DOHH2 (cell line): ENCODE measurements at regions not wholly inside any gene's neighbourhood (a gene's known extent, or its start where the extent isn't known, plus 50 kb on each side); places are given as distances from the start of the nearest gene placed in this dataset.

Source experiments
- H3F3A ChIP-seq: fragments of 200-600 bp; sonication (generic), shearing (Covaris generic); 2 replicates; pipeline ENCODE4 v1.6.0; 2016; ENCODE audit warnings: antibody characterized with exemption, mild to moderate bottlenecking; ENCODE audit not compliant: control insufficient read depth, insufficient read depth
- H3K27ac ChIP-seq: fragments of 200-600 bp; sonication (generic); 2 replicates; pipeline ENCODE4 v1.5.1; 2014; ENCODE audit warnings: low read depth, mild to moderate bottlenecking, low read length, moderate library complexity
- H3K27me3 ChIP-seq: fragments of 200-600 bp; sonication (generic); 2 replicates; pipeline ENCODE4 v1.6.1; 2014; ENCODE audit warnings: mild to moderate bottlenecking, low read length, mixed read lengths; ENCODE audit not compliant: control insufficient read depth
- H3K36me3 ChIP-seq: fragments of 200-600 bp; sonication (generic); 2 replicates; pipeline ENCODE4 v1.6.1; 2014; ENCODE audit warnings: mild to moderate bottlenecking, low read length, moderate library complexity, mixed read lengths; ENCODE audit not compliant: control insufficient read depth
- H3K4me1 ChIP-seq: fragments of 200-600 bp; sonication (generic); 2 replicates; pipeline ENCODE4 v1.6.1; 2014; ENCODE audit warnings: mild to moderate bottlenecking, low read length, mixed read lengths; ENCODE audit not compliant: control insufficient read depth
- H3K4me2 ChIP-seq: fragments of 200-600 bp; sonication (generic); 2 replicates; pipeline ENCODE4 v1.6.0; 2014; ENCODE audit warnings: mild to moderate bottlenecking, low read length, moderate library complexity
- H3K4me3 ChIP-seq: fragments of 200-600 bp; sonication (generic); 2 replicates; pipeline ENCODE4 v1.5.1; 2014; ENCODE audit warnings: mild to moderate bottlenecking, low read length, mixed read lengths
- H3K79me2 ChIP-seq: fragments of 200-600 bp; sonication (generic); 2 replicates; pipeline ENCODE4 v1.6.1; 2014; ENCODE audit warnings: mild to moderate bottlenecking, low read length, mixed read lengths; ENCODE audit not compliant: control insufficient read depth
- H3K9me2 ChIP-seq: fragments of 200-600 bp; sonication (generic); replicated peaks from 2 replicates; pipeline ENCODE4 v1.6.1; 2014; ENCODE audit warnings: mild to moderate bottlenecking, low read length, mixed read lengths; ENCODE audit not compliant: control insufficient read depth
- H3K9me3 ChIP-seq: fragments of 200-600 bp; sonication (generic); 2 replicates; pipeline ENCODE4 v1.6.1; 2014; ENCODE audit warnings: antibody characterized with exemption, low read length, mixed read lengths; ENCODE audit not compliant: control insufficient read depth, insufficient read depth
- H4K20me1 ChIP-seq: fragments of 200-600 bp; sonication (generic); 2 replicates; pipeline ENCODE4 v1.6.0; 2014; ENCODE audit warnings: low read depth, mild to moderate bottlenecking, antibody characterized with exemption, low read length, moderate library complexity; ENCODE audit not compliant: control insufficient read depth, insufficient read depth
- CTCF ChIP-seq: fragments of 200-600 bp; sonication (generic); IDR thresholded peaks from one replicate; pipeline ENCODE4 v1.5.1; 2014; ENCODE audit warnings: antibody characterized with exemption, mild to moderate bottlenecking, low read depth, low read length; ENCODE audit not compliant: poor library complexity, severe bottlenecking
- EZH2phosphoT487 ChIP-seq: fragments of 200-600 bp; sonication (generic); IDR thresholded peaks from 2 replicates; pipeline ENCODE4 v1.6.1; 2017; ENCODE audit warnings: borderline replicate concordance, mild to moderate bottlenecking, antibody characterized with exemption, low read length, moderate library complexity, mixed read lengths

- H3K9me2 ChIP-seq: no peaks in the 10 kb centered on the region
- TF ChIP-seq EZH2phosphoT487 (no peak), CTCF (no peak)
- H3F3A ChIP-seq: peaks cover 2% of the 10 kb centered on the region; the same call in 1 of the 2 replicates
- H3K9me3 ChIP-seq: no peaks in the 10 kb centered on the region
- H3K36me3 ChIP-seq: no peaks in the 10 kb centered on the region
- no peak overlapping the region for H3K4me3 ChIP-seq
- H4K20me1 ChIP-seq: no peaks in the 10 kb centered on the region
- peaks cover 12% of the 10 kb centered on the region for H3K4me1 ChIP-seq
- no peaks in the 10 kb centered on the region for H3K79me2 ChIP-seq
- H3K27me3 ChIP-seq: no peaks in the 10 kb centered on the region
- H3K4me2 ChIP-seq: no peak overlapping the region
- no peak overlapping the region for H3K27ac ChIP-seq
Observed at GRCh38 chr2:198327526-198327925, 523.1 kb downstream of the PLCL1 start.

- Histone ChIP-seq H4K20me1 (no peaks in the 10 kb centered on the region), H3K36me3 (no peaks in the 10 kb centered on the region), H3K4me2 (peak overlapping the region; percentile 31; the same call in 1 of the 2 replicates), H3K27me3 (peaks cover 2% of the 10 kb centered on the region; the same call in 1 of the 2 replicates), H3K4me1 (peaks cover 12% of the 10 kb centered on the region), H3K27ac (no peak overlapping the region), H3K9me3 (no peaks in the 10 kb centered on the region), H3K79me2 (no peaks in the 10 kb centered on the region), H3F3A (peaks cover 2% of the 10 kb centered on the region; the same call in 1 of the 2 replicates), H3K9me2 (no peaks in the 10 kb centered on the region), H3K4me3 (no peak overlapping the region)
- TF ChIP-seq EZH2phosphoT487 (no peak), CTCF (no peak)
Observed at GRCh38 chr2:198326431-198326830, 522.0 kb downstream of the PLCL1 start.

GRCh38 chr2:198325359-198325758 is 521.0 kb downstream of the PLCL1 start:
- Histone ChIP-seq H3K27me3 (peaks cover 6% of the 10 kb centered on the region), H3K27ac (no peak overlapping the region), H3F3A (peaks cover 2% of the 10 kb centered on the region; the same call in 1 of the 2 replicates), H3K9me2 (no peaks in the 10 kb centered on the region), H3K9me3 (no peaks in the 10 kb centered on the region), H3K79me2 (no peaks in the 10 kb centered on the region), H3K36me3 (no peaks in the 10 kb centered on the region), H3K4me3 (no peak overlapping the region), H3K4me2 (no peak overlapping the region), H3K4me1 (peaks cover 12% of the 10 kb centered on the region), H4K20me1 (no peaks in the 10 kb centered on the region)
- no peak for TF ChIP-seq EZH2phosphoT487
- no peak for TF ChIP-seq CTCF

GRCh38 chr2:198324071-198324470 is 519.7 kb downstream of the PLCL1 start:
- H3K4me3 ChIP-seq: no peak overlapping the region
- no peaks in the 10 kb centered on the region for H3K36me3 ChIP-seq
- no peaks in the 10 kb centered on the region for H3K9me3 ChIP-seq
- H3K9me2 ChIP-seq: no peaks in the 10 kb centered on the region
- peaks cover 8% of the 10 kb centered on the region for H3K27me3 ChIP-seq
- peaks cover 2% of the 10 kb centered on the region; the same call in 1 of the 2 replicates for H3F3A ChIP-seq
- TF ChIP-seq CTCF: no peak
- TF ChIP-seq EZH2phosphoT487: no peak
- no peaks in the 10 kb centered on the region for H4K20me1 ChIP-seq
- H3K27ac ChIP-seq: no peak overlapping the region
- H3K4me2 ChIP-seq: no peak overlapping the region
- peaks cover 12% of the 10 kb centered on the region for H3K4me1 ChIP-seq
- H3K79me2 ChIP-seq: no peaks in the 10 kb centered on the region
